ENCODE measurements at regions not wholly inside any gene's neighbourhood (a gene's known extent, or its start where the extent isn't known, plus 50 kb on each side); places are given as distances from the start of the nearest gene placed in this dataset.

DNA sequence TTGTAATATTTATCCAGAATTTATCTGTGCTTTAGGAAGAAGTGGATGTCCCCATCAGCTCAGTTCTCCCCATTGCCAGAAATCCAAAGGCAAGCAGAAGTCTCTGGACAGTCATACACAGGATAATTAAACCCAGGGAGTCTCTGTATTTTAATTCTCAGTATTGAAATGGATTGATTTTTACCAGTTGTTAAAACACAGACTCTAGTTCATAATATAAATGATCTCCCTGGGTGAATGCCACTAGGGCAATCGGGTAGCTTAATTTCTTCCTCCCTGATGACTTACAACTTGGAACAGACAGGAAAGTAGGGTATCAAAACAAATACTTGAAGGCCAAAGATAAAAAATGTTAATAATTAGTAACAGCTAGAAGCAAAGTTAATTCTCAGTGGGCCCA lies 66.5 kb upstream of the DAP start:
- TF ChIP-seq, protein P1, sequence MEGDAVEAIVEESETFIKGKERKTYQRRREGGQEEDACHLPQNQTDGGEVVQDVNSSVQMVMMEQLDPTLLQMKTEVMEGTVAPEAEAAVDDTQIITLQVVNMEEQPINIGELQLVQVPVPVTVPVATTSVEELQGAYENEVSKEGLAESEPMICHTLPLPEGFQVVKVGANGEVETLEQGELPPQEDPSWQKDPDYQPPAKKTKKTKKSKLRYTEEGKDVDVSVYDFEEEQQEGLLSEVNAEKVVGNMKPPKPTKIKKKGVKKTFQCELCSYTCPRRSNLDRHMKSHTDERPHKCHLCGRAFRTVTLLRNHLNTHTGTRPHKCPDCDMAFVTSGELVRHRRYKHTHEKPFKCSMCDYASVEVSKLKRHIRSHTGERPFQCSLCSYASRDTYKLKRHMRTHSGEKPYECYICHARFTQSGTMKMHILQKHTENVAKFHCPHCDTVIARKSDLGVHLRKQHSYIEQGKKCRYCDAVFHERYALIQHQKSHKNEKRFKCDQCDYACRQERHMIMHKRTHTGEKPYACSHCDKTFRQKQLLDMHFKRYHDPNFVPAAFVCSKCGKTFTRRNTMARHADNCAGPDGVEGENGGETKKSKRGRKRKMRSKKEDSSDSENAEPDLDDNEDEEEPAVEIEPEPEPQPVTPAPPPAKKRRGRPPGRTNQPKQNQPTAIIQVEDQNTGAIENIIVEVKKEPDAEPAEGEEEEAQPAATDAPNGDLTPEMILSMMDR (IDR thresholded peaks at IDR 0.05 in 4 of 5, conservative IDR thresholded peaks at IDR 0.05 in 1 of 5): no peak
- no peak for TF ChIP-seq POLR2A (IDR thresholded peaks at IDR 0.05)

All from gastrocnemius medialis (tissue), 4 donors.